Medulla oblongata (tissue), 1 donor: ENCODE measurements at regions not wholly inside any gene's neighbourhood (a gene's known extent, or its start where the extent isn't known, plus 50 kb on each side); places are given as distances from the start of the nearest gene placed in this dataset.

Experiments
- DNase-seq: peaks from one replicate; pipeline ENCODE4 v3.0.0-alpha.2; 2015; ENCODE audit errors: extremely low spot score

GRCh38 chr2:239500574-239501550 lies 100.0 kb upstream of the HDAC4 start:
- peak; percentile 42 for DNase-seq

GRCh38 chr2:239499726-239500573 lies 99.1 kb upstream of the HDAC4 start:
- DNase-seq = peak; percentile 26

GRCh38 chr2:239498981-239499634 lies 98.3 kb upstream of the HDAC4 start:
- no peak for DNase-seq

GRCh38 chr2:239498576-239498975 lies 97.8 kb upstream of the HDAC4 start:
- DNase-seq = no peak

- no peak for DNase-seq
Measured at GRCh38 chr2:239496700-239497099, 95.9 kb upstream of the HDAC4 start.

GRCh38 chr2:239495791-239496233 lies 95.0 kb upstream of the HDAC4 start:
- DNase-seq = no peak

GRCh38 chr2:239495175-239495574 lies 94.4 kb upstream of the HDAC4 start:
- DNase-seq = no peak

- no peak for DNase-seq
Measured at GRCh38 chr2:239494578-239494977, 93.8 kb upstream of the HDAC4 start.

- no peak for DNase-seq
Measured at GRCh38 chr2:239489481-239489880, 88.7 kb upstream of the HDAC4 start.

GRCh38 chr2:239488125-239488524 lies 87.3 kb upstream of the HDAC4 start:
- DNase-seq = no peak

GRCh38 chr2:239487272-239487671 lies 86.5 kb upstream of the HDAC4 start:
- DNase-seq = no peak

- no peak for DNase-seq
Measured at GRCh38 chr2:239485622-239486021, 84.8 kb upstream of the HDAC4 start.

GRCh38 chr2:239484571-239485355 lies 83.9 kb upstream of the HDAC4 start:
- DNase-seq = no peak

- DNase-seq = no peak
Measured at GRCh38 chr2:239482778-239483712, 82.2 kb upstream of the HDAC4 start.

GRCh38 chr2:239479471-239479870 lies 78.7 kb upstream of the HDAC4 start:
- DNase-seq = no peak

GRCh38 chr2:239477591-239477990 lies 76.8 kb upstream of the HDAC4 start:
- no peak for DNase-seq

- DNase-seq = no peak
Measured at GRCh38 chr2:239476757-239477585, 76.2 kb upstream of the HDAC4 start.

- DNase-seq = no peak
Measured at GRCh38 chr2:239476029-239476756, 75.4 kb upstream of the HDAC4 start.
